Common myeloid progenitor, CD34-positive (primary cell): ENCODE measurements at regions not wholly inside any gene's neighbourhood (a gene's known extent, or its start where the extent isn't known, plus 50 kb on each side); places are given as distances from the start of the nearest gene placed in this dataset.
"Not testable (repeated sequence)": the region's sequence is repeated elsewhere in the genome, so short reads cannot be mapped to it uniquely, and the experiment has no call there.

Experiments
- CTCF ChIA-PET: fragments of 350-600 bp; sonication (Branson Sonifier 250); formaldehyde crosslinking; loops from one replicate; lab custom pipeline; 2021; ENCODE audit warnings: antibody characterized with exemption; lab: Charles Lee
- POLR2A ChIA-PET: fragments of 350-600 bp; sonication (Branson Sonifier 250); formaldehyde crosslinking; loops from one replicate; lab custom pipeline; 2021; ENCODE audit warnings: antibody characterized with exemption; lab: Charles Lee
- DNase-seq, 3 donors: peaks; one replicate each; pipeline versions ENCODE4 v3.0.0 to v3.0.0-alpha.2; 2013
- H3K27ac ChIP-seq, 2 experiments: 1 replicate in 1 of 2; 2 replicates in 1 of 2; pipeline ENCODE4 v1.7.0; 2013; ENCODE audit warnings: inconsistent platforms in 2 of 2, low read length in 2 of 2, mild to moderate bottlenecking in 2 of 2, low read depth in 1 of 2, moderate library complexity in 1 of 2; ENCODE audit not compliant: severe bottlenecking in 2 of 2, insufficient read depth in 1 of 2, poor library complexity in 1 of 2
- H3K27me3 ChIP-seq, 5 experiments: replicated peaks in 2 of 5; 1 replicate in 3 of 5; 2 replicates in 2 of 5; pipeline versions ENCODE4 v1.6.1 to v1.7.0; 2013; ENCODE audit warnings: low read length in 4 of 5, mild to moderate bottlenecking in 2 of 5, moderate library complexity in 2 of 5, inconsistent platforms in 1 of 5; ENCODE audit not compliant: insufficient read depth in 5 of 5, control insufficient read depth in 4 of 5
- H3K36me3 ChIP-seq, 4 experiments: 1 replicate in 2 of 4; 2 replicates in 2 of 4; pipeline versions ENCODE4 v1.6.1 to v1.7.0; 2013; ENCODE audit warnings: low read length in 3 of 4, control low read depth in 1 of 4, mild to moderate bottlenecking in 1 of 4; ENCODE audit not compliant: control insufficient read depth in 4 of 4, insufficient read depth in 4 of 4
- H3K4me1 ChIP-seq, 4 experiments: 1 replicate in 3 of 4; 2 replicates in 1 of 4; pipeline versions ENCODE4 v1.6.1 to v1.7.1; 2013; ENCODE audit warnings: low read length in 3 of 4, mild to moderate bottlenecking in 3 of 4, control low read depth in 1 of 4, inconsistent platforms in 1 of 4, moderate library complexity in 1 of 4; ENCODE audit not compliant: control insufficient read depth in 4 of 4, insufficient read depth in 4 of 4; ENCODE audit errors: control extremely low read depth in 1 of 4
- H3K4me3 ChIP-seq, 7 experiments: 1 replicate in 4 of 7; 2 replicates in 3 of 7; pipeline versions ENCODE4 v1.5.1 to v1.7.0; 2013; ENCODE audit warnings: mild to moderate bottlenecking in 7 of 7, low read length in 6 of 7, moderate library complexity in 6 of 7, inconsistent platforms in 2 of 7, low read depth in 2 of 7, control low read depth in 1 of 7; ENCODE audit not compliant: insufficient read depth in 4 of 7, control insufficient read depth in 1 of 7; ENCODE audit errors: extremely low read depth in 1 of 7
- H3K9me3 ChIP-seq, 5 experiments: 1 replicate in 4 of 5; 2 replicates in 1 of 5; pipeline versions ENCODE4 v1.6.1 to v1.7.1; 2013; ENCODE audit warnings: low read length in 4 of 5, mild to moderate bottlenecking in 2 of 5, inconsistent platforms in 1 of 5, low read depth in 1 of 5, moderate library complexity in 1 of 5; ENCODE audit not compliant: control insufficient read depth in 4 of 5, insufficient read depth in 2 of 5; ENCODE audit errors: control extremely low read depth in 1 of 5
- WGBS: methylation state at CpG from one replicate; pipeline ENCODE4 v1.1.5; 2013; ENCODE audit not compliant: insufficient coverage; 5-methylcytosine and 5-hydroxymethylcytosine counted together

- Histone ChIP-seq H3K27ac (no peak overlapping the region), H3K4me1 (no peaks in the 10 kb centered on the region), H3K9me3 (no peaks in the 10 kb centered on the region), H3K36me3 (no peaks in the 10 kb centered on the region), H3K4me3 (no peak overlapping the region), H3K27me3 (no peaks in the 10 kb centered on the region)
- CTCF ChIA-PET = no interaction called here
- POLR2A ChIA-PET = no interaction called here
- DNase-seq = no peak
Measured at GRCh38 chrX:81900522-81900921, 698.6 kb downstream of the SH3BGRL start.

GRCh38 chrX:81925812-81926211 is 723.9 kb downstream of the SH3BGRL start:
- no peaks in the 10 kb centered on the region for H3K27me3 ChIP-seq
- no peaks in the 10 kb centered on the region for H3K36me3 ChIP-seq
- CTCF ChIA-PET = no interaction called here
- no peak overlapping the region for H3K27ac ChIP-seq
- no peaks in the 10 kb centered on the region for H3K9me3 ChIP-seq
- WGBS = 68% methylated on average over 2 of the region's 2 CpGs
- POLR2A ChIA-PET = no interaction called here
- H3K4me1 ChIP-seq = no peaks in the 10 kb centered on the region
- DNase-seq = no peak
- no peak overlapping the region for H3K4me3 ChIP-seq

GRCh38 chrX:81945911-81946310 is 744.0 kb downstream of the SH3BGRL start:
- H3K36me3 ChIP-seq, CTCF ChIA-PET, H3K9me3 ChIP-seq, H3K27me3 ChIP-seq, H3K27ac ChIP-seq, POLR2A ChIA-PET, DNase-seq, H3K4me1 ChIP-seq, H3K4me3 ChIP-seq: not testable (repeated sequence)
- no CpG with 5 or more reads among the region's 5 CpGs for WGBS

- POLR2A ChIA-PET = interaction anchor here (0.6 kb wide), 1 partner anchor 345 kb away, joined by 5 read pairs; no protein-coding TSS in a partner anchor
- Histone ChIP-seq H3K27ac (no peak overlapping the region), H3K9me3 (no peaks in the 10 kb centered on the region), H3K36me3 (no peaks in the 10 kb centered on the region), H3K27me3 (no peaks in the 10 kb centered on the region), H3K4me1 (no peaks in the 10 kb centered on the region), H3K4me3 (no peak overlapping the region)
- WGBS = no CpG with 5 or more reads among the region's 15 CpGs
- DNase-seq = peak in 2 of 3 donors; percentile 19 to 21
- CTCF ChIA-PET = interaction anchor here (1.0 to 1.6 kb wide), 2 partner anchors 718 to 720 kb away, joined by 4 read pairs; no protein-coding TSS in a partner anchor
Measured at GRCh38 chrX:81957318-81957717, 755.4 kb downstream of the SH3BGRL start.

- no peaks in the 10 kb centered on the region for H3K36me3 ChIP-seq
- H3K9me3 ChIP-seq = no peaks in the 10 kb centered on the region
- POLR2A ChIA-PET = no interaction called here
- H3K4me3 ChIP-seq = no peak overlapping the region
- WGBS = no CpG with 5 or more reads among the region's 1 CpG
- no peak overlapping the region for H3K27ac ChIP-seq
- H3K27me3 ChIP-seq = no peaks in the 10 kb centered on the region
- peak; percentile 46 to 75 (median 71) for DNase-seq
- CTCF ChIA-PET = interaction anchor here (0.8 to 1.6 kb wide), 2 partner anchors 718 to 720 kb away, joined by 3 to 4 read pairs; no protein-coding TSS in a partner anchor
- no peaks in the 10 kb centered on the region for H3K4me1 ChIP-seq
Measured at GRCh38 chrX:81957900-81958545, 756.1 kb downstream of the SH3BGRL start.

- ChIA-PET POLR2A (no interaction called here), CTCF (interaction anchor here (1.2 kb wide), 1 partner anchor 717 kb away, joined by 3 read pairs; no protein-coding TSS in a partner anchor)
- no peak for DNase-seq
- Histone ChIP-seq H3K27ac (no peak overlapping the region), H3K4me3 (no peak overlapping the region), H3K4me1 (no peaks in the 10 kb centered on the region), H3K27me3 (no peaks in the 10 kb centered on the region), H3K36me3 (no peaks in the 10 kb centered on the region), H3K9me3 (no peaks in the 10 kb centered on the region)
- no CpG with 5 or more reads among the region's 1 CpG for WGBS
Measured at GRCh38 chrX:81959964-81960363, 758.1 kb downstream of the SH3BGRL start.

GRCh38 chrX:81974413-81974812 is 772.5 kb downstream of the SH3BGRL start:
- H3K27me3 ChIP-seq, H3K4me3 ChIP-seq, DNase-seq, H3K36me3 ChIP-seq, POLR2A ChIA-PET, H3K9me3 ChIP-seq, H3K27ac ChIP-seq, H3K4me1 ChIP-seq, CTCF ChIA-PET: not testable (repeated sequence)
- WGBS = no CpG with 5 or more reads among the region's 1 CpG
